Parathyroid adenoma (tissue), 2 donors: ENCODE measurements at regions not wholly inside any gene's neighbourhood (a gene's known extent, or its start where the extent isn't known, plus 50 kb on each side); places are given as distances from the start of the nearest gene placed in this dataset.

Source experiments
- H2AFZ ChIP-seq: fragments of 300-600 bp; sonication (generic); one replicate; pipeline ENCODE4 v1.7.0; 2017; ENCODE audit warnings: antibody characterized with exemption, mild to moderate bottlenecking
- H3K27ac ChIP-seq: fragments of 300-600 bp; sonication (generic); one replicate; pipeline ENCODE4 v1.7.0; 2017
- H3K27me3 ChIP-seq: fragments of 300-600 bp; sonication (generic); one replicate; pipeline ENCODE4 v1.7.0; 2017; ENCODE audit warnings: low read length; ENCODE audit not compliant: control insufficient read depth, insufficient read depth
- H3K36me3 ChIP-seq: fragments of 300-600 bp; sonication (generic); one replicate; pipeline ENCODE4 v1.7.0; 2017; ENCODE audit warnings: low read length; ENCODE audit not compliant: control insufficient read depth, insufficient read depth
- H3K4me1 ChIP-seq: fragments of 300-600 bp; sonication (generic); one replicate; pipeline ENCODE4 v1.7.0; 2017; ENCODE audit warnings: control low read depth
- H3K4me2 ChIP-seq: fragments of 300-600 bp; sonication (generic); one replicate; pipeline ENCODE4 v1.7.0; 2017; ENCODE audit warnings: low read length
- H3K4me3 ChIP-seq: fragments of 300-600 bp; sonication (generic); one replicate; pipeline ENCODE4 v1.7.0; 2017; ENCODE audit warnings: low read depth, low read length
- H3K79me2 ChIP-seq: fragments of 300-600 bp; sonication (generic); one replicate; pipeline ENCODE4 v1.7.0; 2017; ENCODE audit warnings: control low read depth
- H3K9ac ChIP-seq: fragments of 300-600 bp; sonication (generic); one replicate; pipeline ENCODE4 v1.7.0; 2017; ENCODE audit warnings: mild to moderate bottlenecking
- H3K9me3 ChIP-seq: fragments of 300-600 bp; sonication (generic); one replicate; pipeline ENCODE4 v1.7.0; 2017; ENCODE audit warnings: low read length; ENCODE audit not compliant: control insufficient read depth
- CTCF ChIP-seq: fragments of 300-600 bp; sonication (generic); IDR thresholded peaks from one replicate; pipeline ENCODE4 v1.7.0; 2017; ENCODE audit warnings: antibody characterized with exemption, mild to moderate bottlenecking
- donor health status: primary hyperparathyroidism.

- Histone ChIP-seq H3K27ac (no peak overlapping the region), H3K4me3 (no peak overlapping the region), H3K9ac (no peak overlapping the region), H3K79me2 (no peaks in the 10 kb centered on the region), H3K36me3 (no peaks in the 10 kb centered on the region), H3K4me1 (no peaks in the 10 kb centered on the region), H3K4me2 (no peak overlapping the region), H3K27me3 (no peaks in the 10 kb centered on the region), H3K9me3 (no peaks in the 10 kb centered on the region), H2AFZ (no peak overlapping the region)
- TF ChIP-seq CTCF, result no peak
Measured at GRCh38 chr9:113695440-113695851, 180.7 kb upstream of the ZNF618 start.

- no peaks in the 10 kb centered on the region for H3K4me1 ChIP-seq
- no peak overlapping the region for H3K9ac ChIP-seq
- TF ChIP-seq CTCF, result no peak
- H3K79me2 ChIP-seq, result no peaks in the 10 kb centered on the region
- no peak overlapping the region for H3K27ac ChIP-seq
- no peaks in the 10 kb centered on the region for H3K36me3 ChIP-seq
- no peak overlapping the region for H3K4me3 ChIP-seq
- H3K27me3 ChIP-seq, result no peaks in the 10 kb centered on the region
- H2AFZ ChIP-seq, result no peak overlapping the region
- no peak overlapping the region for H3K4me2 ChIP-seq
- no peaks in the 10 kb centered on the region for H3K9me3 ChIP-seq
Measured at GRCh38 chr9:113695901-113696300, 180.2 kb upstream of the ZNF618 start.

DNA sequence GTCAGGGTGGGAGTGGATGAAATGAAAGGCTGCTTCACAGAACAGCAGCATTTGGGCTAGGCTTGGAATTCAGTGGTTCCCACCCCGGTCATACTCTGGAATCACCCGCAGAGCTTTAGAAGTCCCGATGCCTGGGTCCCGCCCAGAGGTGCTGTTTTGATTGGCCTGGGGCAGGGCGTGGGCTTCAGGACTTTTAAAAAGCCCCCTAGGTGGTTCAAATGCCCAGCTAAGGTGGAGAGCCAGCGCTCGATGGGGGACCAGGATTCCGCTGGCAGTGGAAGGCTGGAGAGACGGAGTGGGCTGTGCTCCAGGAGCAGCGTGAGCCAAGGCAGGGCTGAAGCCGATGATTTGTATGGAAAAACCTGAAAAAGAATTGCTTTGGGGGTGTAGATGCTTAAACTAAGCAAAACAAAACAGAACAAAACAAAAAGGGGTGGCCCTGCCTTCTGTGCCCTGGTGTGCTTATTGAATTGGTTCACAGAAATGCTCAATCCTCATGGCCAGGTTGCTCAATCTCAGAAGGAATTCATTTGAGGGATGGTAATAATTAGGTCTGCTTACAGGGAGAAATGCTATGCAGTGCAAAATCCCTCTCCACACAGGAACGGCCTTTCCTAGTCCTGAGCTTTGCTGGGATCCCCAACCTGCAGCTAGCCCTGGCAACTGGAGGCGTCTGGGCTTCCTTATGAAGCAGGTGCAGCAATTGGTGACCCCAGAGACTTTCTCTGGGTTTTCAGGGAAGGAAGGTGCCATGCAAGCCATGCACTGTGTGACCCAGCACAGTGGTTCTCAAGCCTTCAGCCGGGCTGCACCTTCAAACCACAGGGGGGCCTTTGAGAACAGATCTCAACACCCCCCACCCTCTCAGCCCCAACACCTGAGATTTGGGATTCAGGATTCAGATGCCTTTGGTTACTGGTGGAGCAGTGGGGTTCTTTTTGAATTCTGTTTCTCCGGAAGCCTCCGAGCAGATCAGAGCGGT is 174.0 kb upstream of the ZNF618 start:
- Histone ChIP-seq H3K4me2 (no peak overlapping the region), H3K9me3 (no peaks in the 10 kb centered on the region), H3K79me2 (no peaks in the 10 kb centered on the region), H2AFZ (no peak overlapping the region), H3K4me1 (no peaks in the 10 kb centered on the region), H3K27ac (no peak overlapping the region), H3K36me3 (no peaks in the 10 kb centered on the region), H3K4me3 (no peak overlapping the region), H3K27me3 (no peaks in the 10 kb centered on the region), H3K9ac (no peak overlapping the region)
- no peak for TF ChIP-seq CTCF

DNA sequence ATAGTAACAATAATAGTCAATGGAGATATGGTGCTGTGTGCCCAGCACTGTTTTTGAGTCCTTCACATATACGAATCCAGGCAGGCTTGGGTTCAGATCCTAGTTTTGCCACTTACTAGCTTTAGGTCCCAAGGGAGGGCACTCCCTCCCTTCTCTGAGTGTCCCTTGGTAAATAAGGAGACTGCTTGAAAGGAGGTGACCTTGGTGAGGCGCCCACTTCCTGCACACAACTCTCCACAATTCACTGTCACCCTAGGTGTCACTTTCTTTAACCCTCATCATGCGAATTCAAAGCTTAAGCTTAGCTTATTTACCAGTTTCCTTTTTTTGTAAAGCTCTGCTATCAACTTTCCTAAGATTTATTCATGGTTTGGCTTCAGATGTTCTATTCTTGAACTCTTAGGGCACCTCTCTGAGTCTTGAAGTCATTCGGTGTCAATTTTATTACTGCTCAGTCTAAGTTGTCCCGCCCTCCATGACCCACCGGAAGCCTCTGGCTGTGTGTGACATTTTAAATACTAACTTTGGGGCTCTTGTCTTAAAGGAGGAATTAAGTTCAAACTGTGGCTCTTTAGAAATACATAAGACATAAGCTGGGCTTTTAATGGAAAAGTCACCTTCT is 170.7 kb upstream of the ZNF618 start:
- Histone ChIP-seq H3K4me1 (no peaks in the 10 kb centered on the region), H3K4me2 (no peak overlapping the region), H3K79me2 (no peaks in the 10 kb centered on the region), H2AFZ (no peak overlapping the region), H3K36me3 (no peaks in the 10 kb centered on the region), H3K9ac (no peak overlapping the region), H3K27me3 (no peaks in the 10 kb centered on the region), H3K9me3 (no peaks in the 10 kb centered on the region), H3K4me3 (no peak overlapping the region), H3K27ac (no peak overlapping the region)
- TF ChIP-seq CTCF, result no peak
